ENCODE measurements at regions not wholly inside any gene's neighbourhood (a gene's known extent, or its start where the extent isn't known, plus 50 kb on each side); places are given as distances from the start of the nearest gene placed in this dataset.
A peak's percentile ranks its signal among the peaks of the same experiment; 100 is the strongest.

GRCh38 chr14:104359301-104359968 is 220.1 kb upstream of the C14orf180 start:
- DNase-seq = no peak

GRCh38 chr14:104359969-104360442 is 219.6 kb upstream of the C14orf180 start:
- no peak for DNase-seq

- DNase-seq = no peak
Measured at GRCh38 chr14:104360501-104360900, 219.1 kb upstream of the C14orf180 start.

GRCh38 chr14:104361101-104361591 is 218.4 kb upstream of the C14orf180 start:
- no peak for DNase-seq

- no peak for DNase-seq
Measured at GRCh38 chr14:104361921-104362681, 217.5 kb upstream of the C14orf180 start.

GRCh38 chr14:104362761-104363605 is 216.6 kb upstream of the C14orf180 start:
- DNase-seq = no peak

- DNase-seq = no peak
Measured at GRCh38 chr14:104363891-104364760, 215.4 kb upstream of the C14orf180 start.

- peak in 1 of 2 experiments; percentile 55 for DNase-seq
Measured at GRCh38 chr14:104364830-104365229, 214.7 kb upstream of the C14orf180 start.

- no peak for DNase-seq
Measured at GRCh38 chr14:104366931-104367865, 212.4 kb upstream of the C14orf180 start.

GRCh38 chr14:104367866-104368750 is 211.5 kb upstream of the C14orf180 start:
- DNase-seq = no peak

GRCh38 chr14:104368751-104369100 is 210.8 kb upstream of the C14orf180 start:
- no peak for DNase-seq

GRCh38 chr14:104369208-104369607 is 210.4 kb upstream of the C14orf180 start:
- no peak for DNase-seq

- DNase-seq = no peak
Measured at GRCh38 chr14:104370256-104370870, 209.2 kb upstream of the C14orf180 start.

GRCh38 chr14:104371031-104371430 is 208.5 kb upstream of the C14orf180 start:
- no peak for DNase-seq

GRCh38 chr14:104371917-104372316 is 207.6 kb upstream of the C14orf180 start:
- DNase-seq = no peak

GRCh38 chr14:104372390-104373054 is 207.0 kb upstream of the C14orf180 start:
- DNase-seq = no peak

- no peak for DNase-seq
Measured at GRCh38 chr14:104373055-104373854, 206.3 kb upstream of the C14orf180 start.

All from Kasumi-1 (cell line).